IMR-90 (cell line): ENCODE measurements at regions not wholly inside any gene's neighbourhood (a gene's known extent, or its start where the extent isn't known, plus 50 kb on each side); places are given as distances from the start of the nearest gene placed in this dataset.

ENCODE experiments used
- ATAC-seq: fragments of 200-7000 bp; cut with Tn5 transposase; 2 replicates; pipeline ENCODE4 v1.9.1; 2020; ENCODE audit warnings: low read depth, mild to moderate bottlenecking, moderate library complexity
- BruUV-seq: library from RNA; stranded (reverse); fragments of 400-500 nt; replicated peaks from 2 replicates; lab custom pipeline; 2021; lab: Mats Ljungman, UMichigan
- CTCF ChIA-PET: fragments of 300-600 bp; formaldehyde crosslinking; extraction: SDS; loops from one replicate; lab custom pipeline; 2021; ENCODE audit warnings: antibody characterized with exemption; lab: Yijun Ruan, JAX
- POLR2A ChIA-PET: fragments of 300-600 bp; sonication (Branson Sonifier 250); formaldehyde crosslinking; loops from one replicate; lab custom pipeline; 2022; ENCODE audit warnings: antibody characterized with exemption; ENCODE audit not compliant: unreplicated experiment; lab: Charles Lee
- DNase-seq: peaks from one replicate; pipeline ENCODE4 v3.0.0; 2013
- H2AFZ ChIP-seq: replicated peaks from 2 replicates; pipeline ENCODE3; 2013; ENCODE audit warnings: low read length, mild to moderate bottlenecking; ENCODE audit not compliant: poor library complexity
- H2AK5ac ChIP-seq: 2 replicates; pipeline ENCODE4 v1.6.1; 2013; ENCODE audit warnings: low read depth, low read length, inconsistent platforms
- H2AK9ac ChIP-seq: replicated peaks from 2 replicates; pipeline ENCODE3; 2013; ENCODE audit warnings: mild to moderate bottlenecking, low read depth, low read length, moderate library complexity; ENCODE audit not compliant: poor library complexity
- H2BK120ac ChIP-seq: 2 replicates; pipeline ENCODE4 v1.6.1; 2013; ENCODE audit warnings: low read depth, low read length, inconsistent platforms
- H2BK15ac ChIP-seq: 3 replicates; pipeline ENCODE4 v1.6.1; 2013; ENCODE audit warnings: low read depth, low read length, inconsistent platforms
- H2BK20ac ChIP-seq: 2 replicates; pipeline ENCODE4 v1.6.1; 2013; ENCODE audit warnings: low read depth, mild to moderate bottlenecking, inconsistent platforms, low read length, moderate library complexity
- H2BK5ac ChIP-seq: 2 replicates; pipeline ENCODE4 v1.6.1; 2013; ENCODE audit warnings: mild to moderate bottlenecking, low read depth, low read length, inconsistent platforms; ENCODE audit not compliant: poor library complexity, severe bottlenecking
- H3K14ac ChIP-seq: replicated peaks from 2 replicates; pipeline ENCODE4 v1.6.1; 2013; ENCODE audit warnings: low read depth, low read length, inconsistent platforms
- H3K18ac ChIP-seq: 2 replicates; pipeline ENCODE4 v1.6.1; 2013; ENCODE audit warnings: low read depth, low read length, control low read depth
- H3K23ac ChIP-seq: 2 replicates; pipeline ENCODE4 v1.6.1; 2013; ENCODE audit warnings: low read depth, low read length, inconsistent platforms
- H3K27ac ChIP-seq: 2 replicates; pipeline ENCODE4 v1.5.1; 2013; ENCODE audit warnings: mild to moderate bottlenecking, control low read depth, low read length; ENCODE audit not compliant: insufficient read depth
- H3K27me3 ChIP-seq: 2 replicates; pipeline ENCODE4 v1.6.1; 2013; ENCODE audit warnings: low read length; ENCODE audit not compliant: control insufficient read depth, insufficient read depth
- H3K36me3 ChIP-seq: 2 replicates; pipeline ENCODE4 v1.6.1; 2013; ENCODE audit warnings: low read length, mixed read lengths; ENCODE audit not compliant: control insufficient read depth, insufficient read depth
- H3K4ac ChIP-seq: 2 replicates; pipeline ENCODE4 v1.6.1; 2013; ENCODE audit warnings: low read depth, low read length, inconsistent platforms
- H3K4me1 ChIP-seq: 2 replicates; pipeline ENCODE4 v1.6.1; 2013; ENCODE audit warnings: low read length, mixed read lengths; ENCODE audit not compliant: control insufficient read depth, insufficient read depth
- H3K4me2 ChIP-seq: 2 replicates; pipeline ENCODE4 v1.6.1; 2013; ENCODE audit warnings: low read depth, mild to moderate bottlenecking, control low read depth, low read length, moderate library complexity
- H3K4me3 ChIP-seq: 2 replicates; pipeline ENCODE4 v1.5.1; 2013; ENCODE audit warnings: low read depth, mild to moderate bottlenecking, control low read depth, low read length, moderate library complexity; ENCODE audit not compliant: insufficient read depth
- H3K56ac ChIP-seq: 2 replicates; pipeline ENCODE4 v1.6.1; 2013; ENCODE audit warnings: low read length, inconsistent platforms; ENCODE audit not compliant: insufficient read depth; ENCODE audit errors: extremely low read depth
- H3K79me1 ChIP-seq, 2 experiments: 2 replicates each; pipeline ENCODE4 v1.6.1; 2013; ENCODE audit warnings: low read length in 2 of 2, inconsistent platforms in 1 of 2, low read depth in 1 of 2
- H3K9ac ChIP-seq: 2 replicates; pipeline ENCODE4 v1.6.1; 2013; ENCODE audit warnings: low read depth, low read length, control low read depth
- H3K9me1 ChIP-seq: 2 replicates; pipeline ENCODE4 v1.6.1; 2013; ENCODE audit warnings: low read length, inconsistent platforms; ENCODE audit not compliant: insufficient read depth
- H3K9me3 ChIP-seq: 2 replicates; pipeline ENCODE4 v1.6.1; 2013; ENCODE audit warnings: low read length; ENCODE audit not compliant: control insufficient read depth, insufficient read depth
- H4K20me1 ChIP-seq: 2 replicates; pipeline ENCODE4 v1.6.1; 2013; ENCODE audit warnings: low read length, inconsistent platforms; ENCODE audit not compliant: insufficient read depth
- H4K5ac ChIP-seq: 2 replicates; pipeline ENCODE4 v1.6.1; 2013; ENCODE audit warnings: mild to moderate bottlenecking, low read depth, low read length, control low read depth
- H4K8ac ChIP-seq, 2 experiments: 2 replicates each; pipeline ENCODE4 v1.6.1; 2013; ENCODE audit warnings: low read depth in 2 of 2, low read length in 2 of 2, control low read depth in 1 of 2, inconsistent platforms in 1 of 2
- H4K91ac ChIP-seq: 2 replicates; pipeline ENCODE4 v1.6.1; 2013; ENCODE audit warnings: low read depth, low read length, inconsistent platforms; ENCODE audit not compliant: insufficient read depth
- BHLHE40 ChIP-seq: fragments of 150-350 bp; IDR thresholded peaks from 2 replicates; pipeline ENCODE4 v1.6.1; 2016; ENCODE audit warnings: mild to moderate bottlenecking, low read depth, low read length
- CEBPB ChIP-seq: IDR thresholded peaks from 2 replicates; pipeline ENCODE4 v1.6.1; 2012; ENCODE audit warnings: low read depth, low read length, improper control_type of control experiment
- CHD1 ChIP-seq: IDR thresholded peaks from 2 replicates; pipeline ENCODE4 v1.6.1; 2012; ENCODE audit warnings: low read depth, low read length, improper control_type of control experiment
- ELK1 ChIP-seq: fragments of 150-350 bp; IDR thresholded peaks from 2 replicates; pipeline ENCODE4 v1.6.1; 2016; ENCODE audit warnings: low read depth, mild to moderate bottlenecking, low read length, moderate library complexity, borderline replicate concordance
- FOS ChIP-seq: fragments of 150-350 bp; IDR thresholded peaks from 2 replicates; pipeline ENCODE4 v1.6.1; 2016; ENCODE audit warnings: low read depth, low read length
- MAFK ChIP-seq: IDR thresholded peaks from 2 replicates; pipeline ENCODE4 v1.6.1; 2012; ENCODE audit warnings: low read depth, low read length, improper control_type of control experiment
- MAZ ChIP-seq: IDR thresholded peaks from 2 replicates; pipeline ENCODE4 v1.6.1; 2012; ENCODE audit warnings: low read depth, mild to moderate bottlenecking, low read length, improper control_type of control experiment, moderate library complexity, borderline replicate concordance
- MXI1 ChIP-seq: IDR thresholded peaks from 2 replicates; pipeline ENCODE4 v1.6.1; 2012; ENCODE audit warnings: low read depth, mild to moderate bottlenecking, low read length, moderate library complexity, borderline replicate concordance
- NFE2L2 ChIP-seq: fragments of 150-350 bp; IDR thresholded peaks from 2 replicates; pipeline ENCODE4 v1.6.1; 2016; ENCODE audit warnings: low read depth, mild to moderate bottlenecking, low read length
- POLR2A ChIP-seq: IDR thresholded peaks from 2 replicates; pipeline ENCODE4 v1.6.1; 2012; ENCODE audit warnings: mild to moderate bottlenecking, low read depth, low read length
- RAD21 ChIP-seq: IDR thresholded peaks from 2 replicates; pipeline ENCODE4 v1.6.1; 2012; ENCODE audit warnings: low read length, improper control_type of control experiment
- RCOR1 ChIP-seq: IDR thresholded peaks from 2 replicates; pipeline ENCODE4 v1.6.1; 2012; ENCODE audit warnings: mild to moderate bottlenecking, low read length, improper control_type of control experiment; ENCODE audit not compliant: insufficient replicate concordance
- RFX5 ChIP-seq: IDR thresholded peaks from 2 replicates; pipeline ENCODE4 v1.8.0; 2012; ENCODE audit warnings: low read depth, mild to moderate bottlenecking, low read length, moderate library complexity
- SMC3 ChIP-seq: fragments of 150-350 bp; IDR thresholded peaks from 2 replicates; pipeline ENCODE4 v1.6.1; 2016; ENCODE audit warnings: low read depth, mild to moderate bottlenecking, antibody characterized with exemption, low read length, moderate library complexity
- USF2 ChIP-seq: fragments of 150-350 bp; IDR thresholded peaks from 2 replicates; pipeline ENCODE4 v1.6.1; 2017; ENCODE audit warnings: mild to moderate bottlenecking, antibody characterized with exemption, low read length, low read depth
- WGBS, 2 experiments: methylation state at CpG; one replicate each; pipeline versions ENCODE4 v1.1.5 to v1.1.7; 2013; ENCODE audit warnings: missing lambda C conversion rate in 2 of 2; ENCODE audit not compliant: insufficient read length in 1 of 2; ENCODE audit errors: extremely low coverage in 2 of 2; 5-methylcytosine and 5-hydroxymethylcytosine counted together
- dilution Hi-C: fragments of 300-500 bp; cut with HindIII; formaldehyde crosslinking; loops from one replicate; pipeline ENCODE4 v1.14.3; 2018; ENCODE audit warnings: low sequenced_read_pairs; ENCODE audit not compliant: unreplicated experiment
- in situ Hi-C: fragments of 300-500 bp; cut with MboI; formaldehyde crosslinking; loops from 3 replicates; pipeline ENCODE4 v1.14.3; 2019; ENCODE audit warnings: low sequenced_read_pairs, inconsistent platforms, mixed read lengths
- intact Hi-C: fragments of 100-400 bp; cut with micrococcal nuclease; formaldehyde crosslinking; loops from 2 replicates; pipeline ENCODE4 v1.10.0; 2022
- TF ChIP-seq, protein P1 (sequence below): conservative IDR thresholded peaks from 2 replicates; pipeline ENCODE4 v1.5.1; 2012; ENCODE audit warnings: mild to moderate bottlenecking, low read depth, low read length, improper control_type of control experiment

GRCh38 chr3:159008401-159008800 is 206.5 kb downstream of the MFSD1 start:
- no peak for TF ChIP-seq RFX5
- no peak for TF ChIP-seq RCOR1
- TF ChIP-seq SMC3: no peak
- TF ChIP-seq, protein P1, sequence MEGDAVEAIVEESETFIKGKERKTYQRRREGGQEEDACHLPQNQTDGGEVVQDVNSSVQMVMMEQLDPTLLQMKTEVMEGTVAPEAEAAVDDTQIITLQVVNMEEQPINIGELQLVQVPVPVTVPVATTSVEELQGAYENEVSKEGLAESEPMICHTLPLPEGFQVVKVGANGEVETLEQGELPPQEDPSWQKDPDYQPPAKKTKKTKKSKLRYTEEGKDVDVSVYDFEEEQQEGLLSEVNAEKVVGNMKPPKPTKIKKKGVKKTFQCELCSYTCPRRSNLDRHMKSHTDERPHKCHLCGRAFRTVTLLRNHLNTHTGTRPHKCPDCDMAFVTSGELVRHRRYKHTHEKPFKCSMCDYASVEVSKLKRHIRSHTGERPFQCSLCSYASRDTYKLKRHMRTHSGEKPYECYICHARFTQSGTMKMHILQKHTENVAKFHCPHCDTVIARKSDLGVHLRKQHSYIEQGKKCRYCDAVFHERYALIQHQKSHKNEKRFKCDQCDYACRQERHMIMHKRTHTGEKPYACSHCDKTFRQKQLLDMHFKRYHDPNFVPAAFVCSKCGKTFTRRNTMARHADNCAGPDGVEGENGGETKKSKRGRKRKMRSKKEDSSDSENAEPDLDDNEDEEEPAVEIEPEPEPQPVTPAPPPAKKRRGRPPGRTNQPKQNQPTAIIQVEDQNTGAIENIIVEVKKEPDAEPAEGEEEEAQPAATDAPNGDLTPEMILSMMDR: no peak
- TF ChIP-seq FOS: no peak
- no peak for TF ChIP-seq POLR2A
- TF ChIP-seq CEBPB: no peak
- no peak for TF ChIP-seq ELK1
- TF ChIP-seq MAZ: no peak
- no peak for TF ChIP-seq RAD21
- TF ChIP-seq NFE2L2: no peak
- TF ChIP-seq USF2: no peak
- no peak for TF ChIP-seq MAFK
- TF ChIP-seq MXI1: no peak
- no peak for TF ChIP-seq CHD1
- no peak for TF ChIP-seq BHLHE40
- dilution Hi-C loops: no loop called here
- H4K5ac ChIP-seq: no peak overlapping the region
- no TSS peak for BruUV-seq
- no peaks in the 10 kb centered on the region for H3K4me1 ChIP-seq
- no peak overlapping the region for H3K56ac ChIP-seq
- H2BK20ac ChIP-seq: no peak overlapping the region
- DNase-seq (no peak), ATAC-seq (no peak)
- in situ Hi-C loops: no loop called here
- H3K23ac ChIP-seq: no peak overlapping the region
- WGBS, 2 experiments: no CpG with 5 or more reads among the region's 4 CpGs
- no peak overlapping the region for H3K9ac ChIP-seq
- no peak overlapping the region for H2AFZ ChIP-seq
- no peak overlapping the region for H3K4me3 ChIP-seq
- H3K4me2 ChIP-seq: no peak overlapping the region
- H3K9me1 ChIP-seq: no peaks in the 10 kb centered on the region
- H3K18ac ChIP-seq: no peak overlapping the region
- intact Hi-C loops: no loop called here
- H2AK9ac ChIP-seq: no peak overlapping the region
- H3K36me3 ChIP-seq: no peaks in the 10 kb centered on the region
- H2AK5ac ChIP-seq: no peak overlapping the region
- POLR2A ChIA-PET: no interaction called here
- H3K27me3 ChIP-seq: no peaks in the 10 kb centered on the region; the same call in 1 of the 2 replicates
- no peak overlapping the region for H3K14ac ChIP-seq
- H3K27ac ChIP-seq: no peak overlapping the region
- H4K91ac ChIP-seq: no peak overlapping the region
- H3K9me3 ChIP-seq: no peaks in the 10 kb centered on the region
- H2BK5ac ChIP-seq: no peak overlapping the region
- H4K20me1 ChIP-seq: no peaks in the 10 kb centered on the region
- no peak overlapping the region for H2BK15ac ChIP-seq
- CTCF ChIA-PET: interaction anchor here (0.6 to 0.7 kb wide), 2 partner anchors 9 to 225 kb away, joined by 3 read pairs; no protein-coding TSS in a partner anchor
- no peak overlapping the region for H3K4ac ChIP-seq
- H3K79me1 ChIP-seq: no peaks in the 10 kb centered on the region
- no peak overlapping the region for H4K8ac ChIP-seq
- no peak overlapping the region for H2BK120ac ChIP-seq
